ENCODE measurements at regions not wholly inside any gene's neighbourhood (a gene's known extent, or its start where the extent isn't known, plus 50 kb on each side); places are given as distances from the start of the nearest gene placed in this dataset.

- H3K9me3 ChIP-seq, result no peaks in the 10 kb centered on the region
- H3K27me3 ChIP-seq, result no peaks in the 10 kb centered on the region
- TF ChIP-seq EP300 (IDR thresholded peaks at IDR 0.05) (no peak), POLR2A (IDR thresholded peaks at IDR 0.05) (no peak), CTCF (IDR thresholded peaks at IDR 0.05) (no peak)
- H3K4me1 ChIP-seq, result peaks cover 0 to 17% (median 1%) of the 10 kb centered on the region in 4 donors
- no peaks in the 10 kb centered on the region for H3K36me3 ChIP-seq
- 54 to 60% methylated on average over 2 of the region's 2 CpGs for WGBS, 2 donors
- no peak overlapping the region for H3K4me3 ChIP-seq
- no peak for DNase-seq (ENCODE audit: low spot score in 2 of 2)
- no peak overlapping the region for H3K27ac ChIP-seq
Observed at GRCh38 chr1:232451506-232451905, 178.4 kb downstream of the SIPA1L2 start.

- Histone ChIP-seq H3K27me3 (no peaks in the 10 kb centered on the region), H3K27ac (no peak overlapping the region), H3K9me3 (no peaks in the 10 kb centered on the region), H3K36me3 (peaks cover 0 to 4% (median 0%) of the 10 kb centered on the region in 3 donors), H3K4me3 (no peak overlapping the region), H3K4me1 (peaks cover 0 to 17% (median 1%) of the 10 kb centered on the region in 4 donors)
- WGBS, 2 donors, result 87 to 88% methylated on average over 1 of the region's 1 CpG
- TF ChIP-seq POLR2A (IDR thresholded peaks at IDR 0.05) (no peak), EP300 (IDR thresholded peaks at IDR 0.05) (no peak), CTCF (IDR thresholded peaks at IDR 0.05) (no peak)
- no peak for DNase-seq (ENCODE audit: low spot score in 2 of 2)
Observed at GRCh38 chr1:232450615-232451014, 179.3 kb downstream of the SIPA1L2 start.

GRCh38 chr1:232447125-232447524, 182.8 kb downstream of the SIPA1L2 start:
- TF ChIP-seq POLR2A (IDR thresholded peaks at IDR 0.05), result no peak
- no peak for TF ChIP-seq CTCF (IDR thresholded peaks at IDR 0.05)
- TF ChIP-seq EP300 (IDR thresholded peaks at IDR 0.05), result no peak

GRCh38 chr1:232445361-232446106, 184.4 kb downstream of the SIPA1L2 start:
- H3K36me3 ChIP-seq, result peaks cover 0 to 34% (median 3%) of the 10 kb centered on the region in 3 donors
- no peak overlapping the region for H3K27ac ChIP-seq
- H3K9me3 ChIP-seq, result no peaks in the 10 kb centered on the region
- TF ChIP-seq CTCF (IDR thresholded peaks at IDR 0.05), result no peak
- no peak for TF ChIP-seq POLR2A (IDR thresholded peaks at IDR 0.05)
- TF ChIP-seq EP300 (IDR thresholded peaks at IDR 0.05), result no peak
- H3K4me1 ChIP-seq, result peaks cover 0 to 6% (median 0%) of the 10 kb centered on the region in 4 donors
- 94% methylated on average over 24 of the region's 24 CpGs for WGBS, 2 donors
- H3K4me3 ChIP-seq, result no peak overlapping the region
- H3K27me3 ChIP-seq, result no peaks in the 10 kb centered on the region
- no peak for DNase-seq (ENCODE audit: low spot score in 2 of 2)

More at GRCh38 chr1:232447125-232447524, 182.8 kb downstream of the SIPA1L2 start:
- Histone ChIP-seq H3K9me3 (no peaks in the 10 kb centered on the region), H3K27me3 (no peaks in the 10 kb centered on the region), H3K27ac (no peak overlapping the region), H3K36me3 (peaks cover 0 to 21% (median 3%) of the 10 kb centered on the region in 3 donors), H3K4me3 (no peak overlapping the region), H3K4me1 (peaks cover 0 to 6% (median 1%) of the 10 kb centered on the region in 4 donors)
- DNase-seq (ENCODE audit: low spot score in 2 of 2), result no peak
- 63 to 66% methylated on average over 2 of the region's 2 CpGs for WGBS, 2 donors

- DNase-seq (ENCODE audit: low spot score in 2 of 2), result no peak
- Histone ChIP-seq H3K36me3 (peaks cover 0 to 49% (median 3%) of the 10 kb centered on the region in 3 donors), H3K4me3 (no peak overlapping the region), H3K9me3 (no peaks in the 10 kb centered on the region), H3K4me1 (peaks cover 0 to under 1% (median 0%) of the 10 kb centered on the region in 4 donors), H3K27ac (no peak overlapping the region), H3K27me3 (no peaks in the 10 kb centered on the region)
- WGBS, 2 donors, result 81 to 84% methylated on average over 7 of the region's 7 CpGs
- TF ChIP-seq CTCF (IDR thresholded peaks at IDR 0.05) (no peak), EP300 (IDR thresholded peaks at IDR 0.05) (no peak), POLR2A (IDR thresholded peaks at IDR 0.05) (no peak)
Observed at GRCh38 chr1:232443372-232443771, 186.6 kb downstream of the SIPA1L2 start.
